ENCODE measurements at regions not wholly inside any gene's neighbourhood (a gene's known extent, or its start where the extent isn't known, plus 50 kb on each side); places are given as distances from the start of the nearest gene placed in this dataset.
"Not testable (repeated sequence)": the region's sequence is repeated elsewhere in the genome, so short reads cannot be mapped to it uniquely, and the experiment has no call there.

DNA sequence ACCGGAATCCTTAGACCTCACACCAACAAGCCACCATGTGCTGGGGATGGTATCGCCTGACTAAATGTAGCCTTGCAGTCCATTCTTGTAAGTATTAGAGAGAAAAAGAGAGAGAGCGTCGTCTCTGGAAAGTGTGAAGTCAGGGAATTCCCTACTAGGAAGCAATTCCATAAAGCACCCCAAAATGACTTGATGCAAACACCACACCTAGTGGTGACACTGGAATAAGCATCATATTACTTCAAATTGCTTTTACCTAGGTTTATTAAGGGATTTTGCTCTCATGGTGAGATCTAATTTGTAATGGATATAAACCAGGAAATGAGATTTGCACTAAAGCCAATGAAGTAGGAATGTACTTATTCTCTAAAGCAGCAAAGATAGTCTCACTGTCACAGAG lies 111.4 kb upstream of the METTL9 start:
- DNase-seq (ENCODE audit: low spot score), result not testable (repeated sequence)

DNA sequence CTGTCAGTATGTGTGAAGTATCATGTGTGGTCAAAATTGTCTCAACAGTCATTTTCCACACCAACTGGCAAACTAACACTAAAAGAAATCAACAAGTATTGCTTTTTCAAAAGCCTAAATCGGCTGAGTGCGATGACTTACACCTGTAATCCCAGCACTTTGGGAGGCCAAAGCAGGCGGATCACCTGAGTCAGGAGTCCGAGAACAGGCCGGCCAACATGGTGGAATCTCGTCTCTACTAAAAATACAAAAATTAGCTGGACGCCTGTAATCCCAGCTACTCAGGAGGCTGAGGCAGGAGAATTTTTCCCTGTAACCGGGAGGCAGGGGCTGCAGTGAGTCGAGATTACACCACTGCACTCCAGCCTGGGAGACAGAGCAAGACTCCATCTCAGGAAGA lies 100.3 kb upstream of the METTL9 start:
- DNase-seq (ENCODE audit: low spot score), result not testable (repeated sequence)

DNA sequence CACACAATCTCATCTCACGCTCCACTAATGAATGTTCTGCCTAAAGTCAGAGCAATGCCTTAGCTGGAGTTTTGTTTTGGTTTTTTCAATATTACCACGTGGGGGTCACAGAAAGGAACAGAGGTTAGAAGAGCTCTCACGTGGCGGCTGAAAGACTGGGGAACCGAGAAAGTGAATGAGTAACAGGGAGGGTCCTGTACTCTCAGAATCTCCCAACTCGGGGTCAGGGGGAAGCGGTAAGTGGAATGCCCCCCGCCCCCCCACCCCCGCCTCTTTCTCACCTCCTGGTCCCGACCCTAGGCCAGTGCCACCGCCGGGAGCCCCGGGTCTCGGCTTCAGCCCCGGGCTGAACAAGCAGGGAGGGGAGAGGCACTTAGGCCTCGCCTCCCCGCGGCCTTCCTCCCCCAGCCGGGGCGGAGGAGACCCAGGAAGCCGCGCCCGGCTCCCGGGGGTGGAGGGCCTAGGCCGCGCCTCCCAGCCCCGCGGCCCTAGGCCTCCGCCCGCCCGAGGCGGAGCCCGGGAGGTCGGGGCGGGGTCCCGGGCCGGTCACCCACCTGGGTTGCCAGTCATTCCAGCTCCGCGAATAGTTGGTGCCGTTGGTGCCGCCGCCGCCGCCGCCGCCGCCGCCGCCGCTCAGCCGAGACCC lies 98.0 kb upstream of the METTL9 start:
- DNase-seq (ENCODE audit: low spot score), result peak; percentile 52

DNA sequence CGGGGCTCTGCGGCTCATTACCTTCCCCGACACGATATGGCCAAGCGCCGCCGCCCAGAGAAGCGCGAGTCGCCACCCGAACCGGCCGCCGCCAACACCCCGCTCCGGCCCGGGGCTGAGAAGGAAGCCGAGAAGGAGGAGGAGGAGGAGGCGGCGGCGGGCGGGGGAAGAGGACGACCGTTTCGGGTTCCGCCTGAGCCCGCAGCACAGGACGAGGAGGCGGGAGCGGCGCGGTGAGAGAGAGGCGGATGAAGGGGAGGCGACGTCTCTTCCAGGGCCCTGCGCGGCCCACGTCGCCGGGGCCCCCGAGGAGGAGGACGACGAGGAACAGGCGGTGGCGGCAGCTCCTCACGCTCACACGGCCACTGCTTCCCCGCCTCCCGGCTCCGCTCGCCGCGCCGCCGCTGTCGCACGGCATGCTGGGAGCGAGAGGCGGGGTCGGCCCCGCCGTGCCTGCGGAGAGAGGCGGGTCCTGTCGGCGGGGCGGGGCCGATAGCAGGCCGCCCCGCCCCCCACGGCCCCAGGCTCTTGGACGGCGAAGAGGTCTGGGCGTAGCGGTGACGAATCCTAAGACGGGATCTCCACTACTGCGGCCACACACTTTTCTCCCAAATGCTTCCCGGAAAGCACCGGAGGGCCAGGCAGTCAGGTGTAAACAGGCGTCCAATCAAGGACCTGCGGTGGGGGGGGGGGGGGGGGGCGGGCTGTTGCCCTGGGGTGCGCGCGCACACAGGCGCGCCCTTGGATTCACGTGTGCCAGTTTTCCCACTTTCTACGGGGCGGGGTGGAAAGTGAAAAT lies 97.3 kb upstream of the METTL9 start:
- DNase-seq (ENCODE audit: low spot score), result peak; percentile 95

DNA sequence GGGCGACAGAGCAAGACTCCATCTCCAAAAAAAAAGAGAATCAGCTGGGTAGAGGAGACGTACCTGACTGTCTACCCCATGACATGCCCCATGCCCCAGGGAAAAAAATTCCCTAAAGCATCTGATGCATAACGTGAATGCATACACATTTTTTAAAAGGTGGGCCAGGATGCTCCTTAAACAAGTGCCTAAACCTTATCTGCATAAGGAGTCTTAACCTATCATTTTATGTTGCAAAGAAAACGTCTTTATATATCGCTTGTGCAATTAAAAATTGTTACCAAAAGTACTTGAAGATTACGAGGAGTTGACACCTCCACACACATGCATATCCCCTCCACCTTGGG lies 95.8 kb upstream of the METTL9 start:
- DNase-seq (ENCODE audit: low spot score), result not testable (repeated sequence)

DNA sequence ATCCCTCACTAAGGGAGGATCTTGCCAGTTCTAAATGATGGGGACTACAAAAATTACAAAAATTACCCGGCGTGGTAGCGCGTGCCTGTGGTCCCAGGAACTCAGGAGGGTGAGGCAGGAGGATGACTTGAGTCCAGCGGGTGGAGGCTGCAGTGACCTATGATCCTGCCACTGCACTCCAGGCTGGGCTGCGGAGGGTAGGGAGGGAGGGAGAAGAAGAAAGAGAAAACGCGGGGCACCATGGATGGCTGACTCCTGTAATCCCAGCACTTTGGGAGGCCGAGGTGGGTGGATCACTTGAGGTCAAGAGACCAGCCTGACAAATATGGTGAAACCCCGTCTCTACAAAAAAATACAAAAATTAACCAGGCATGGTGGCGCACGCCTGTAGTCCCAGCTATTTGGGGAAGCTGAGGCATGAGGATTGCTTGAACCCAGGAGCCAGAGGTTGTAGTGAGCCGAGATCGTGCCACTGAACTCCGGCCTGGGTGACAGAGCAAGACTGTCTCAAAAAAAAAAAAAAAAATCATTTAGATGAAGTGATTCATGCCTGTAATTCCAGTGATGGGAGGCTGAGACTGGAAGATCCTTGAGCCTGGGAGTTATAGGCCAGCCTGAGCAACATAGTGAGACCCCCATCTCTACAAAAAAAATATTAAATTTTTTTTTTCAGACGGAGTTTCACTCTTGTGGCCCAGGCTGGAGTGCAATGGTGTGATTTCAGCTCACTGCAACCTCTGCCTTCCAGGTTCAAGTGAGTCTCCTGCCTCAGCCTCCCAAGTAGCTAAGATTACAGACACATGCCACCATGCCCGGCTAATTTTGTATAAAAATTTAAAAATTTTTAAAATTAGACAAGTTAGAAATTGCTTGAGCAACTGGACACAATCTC lies 95.2 kb upstream of the METTL9 start:
- DNase-seq (ENCODE audit: low spot score), result not testable (repeated sequence)

DNA sequence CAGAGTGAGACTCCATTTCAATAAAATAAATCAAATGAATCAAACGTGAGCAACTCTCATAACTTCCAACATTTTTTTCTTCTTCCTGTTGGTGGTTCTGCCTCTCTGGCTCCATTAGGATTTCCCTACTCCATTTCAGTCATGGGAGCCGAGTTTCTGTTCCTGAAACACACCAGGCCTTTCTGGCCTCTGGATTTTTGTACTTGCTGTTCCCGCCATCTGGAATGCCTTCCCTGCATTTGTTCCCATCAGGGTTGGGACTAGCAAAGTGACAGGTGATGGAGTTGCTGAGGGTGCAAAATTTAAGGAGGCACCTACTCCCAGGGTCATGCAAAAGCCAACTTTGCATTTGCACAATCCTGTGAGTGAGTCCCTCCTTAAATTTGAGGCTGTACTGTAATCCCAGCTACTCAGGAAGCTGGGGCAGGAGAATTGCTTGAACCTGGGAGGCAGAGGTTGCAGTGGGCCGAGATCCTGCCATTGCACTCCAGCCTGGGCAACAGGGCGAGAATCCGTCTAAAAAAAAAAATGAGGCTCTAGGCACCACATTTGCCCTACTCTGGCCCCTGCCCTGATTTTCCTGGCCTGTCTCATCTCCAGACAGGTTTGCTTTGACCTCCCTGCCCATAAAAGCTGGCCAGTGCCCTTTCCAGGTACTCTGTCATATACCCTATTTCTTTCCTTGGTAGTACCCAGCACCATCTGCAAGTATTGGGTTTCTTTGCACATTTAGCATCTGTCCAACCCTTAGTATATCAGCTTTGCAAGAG lies 93.4 kb upstream of the METTL9 start:
- DNase-seq (ENCODE audit: low spot score), result not testable (repeated sequence)

DNA sequence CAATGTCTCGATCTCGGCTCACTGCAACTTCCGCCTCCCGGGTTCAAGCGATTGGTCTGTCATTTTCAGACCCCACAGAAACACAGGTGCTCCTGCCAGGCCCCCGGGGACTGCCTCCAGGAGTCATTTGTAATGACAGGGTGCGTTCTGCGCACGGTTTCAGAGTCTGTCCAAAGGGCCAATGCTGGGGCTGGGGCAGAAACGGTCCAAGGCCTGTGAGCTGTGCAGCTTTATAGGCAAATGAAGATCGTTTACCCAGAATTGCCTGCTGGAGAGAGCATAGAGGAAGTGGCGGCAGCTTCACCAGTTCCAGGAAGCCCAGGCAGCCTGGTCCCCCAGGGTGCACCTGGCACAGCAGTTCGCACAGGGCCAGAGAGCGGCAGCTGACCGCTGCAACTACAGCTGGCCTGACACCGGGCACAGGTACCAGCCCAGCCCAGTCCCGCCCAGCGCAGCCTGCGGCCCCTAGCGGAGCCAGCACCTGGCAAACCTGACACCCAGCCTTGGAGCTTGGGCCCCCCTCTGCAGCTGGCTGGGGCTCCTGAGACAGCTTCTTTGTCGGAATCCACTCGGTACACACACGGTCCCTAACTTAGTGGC lies 92.4 kb upstream of the METTL9 start:
- DNase-seq (ENCODE audit: low spot score), result not testable (repeated sequence)

DNA sequence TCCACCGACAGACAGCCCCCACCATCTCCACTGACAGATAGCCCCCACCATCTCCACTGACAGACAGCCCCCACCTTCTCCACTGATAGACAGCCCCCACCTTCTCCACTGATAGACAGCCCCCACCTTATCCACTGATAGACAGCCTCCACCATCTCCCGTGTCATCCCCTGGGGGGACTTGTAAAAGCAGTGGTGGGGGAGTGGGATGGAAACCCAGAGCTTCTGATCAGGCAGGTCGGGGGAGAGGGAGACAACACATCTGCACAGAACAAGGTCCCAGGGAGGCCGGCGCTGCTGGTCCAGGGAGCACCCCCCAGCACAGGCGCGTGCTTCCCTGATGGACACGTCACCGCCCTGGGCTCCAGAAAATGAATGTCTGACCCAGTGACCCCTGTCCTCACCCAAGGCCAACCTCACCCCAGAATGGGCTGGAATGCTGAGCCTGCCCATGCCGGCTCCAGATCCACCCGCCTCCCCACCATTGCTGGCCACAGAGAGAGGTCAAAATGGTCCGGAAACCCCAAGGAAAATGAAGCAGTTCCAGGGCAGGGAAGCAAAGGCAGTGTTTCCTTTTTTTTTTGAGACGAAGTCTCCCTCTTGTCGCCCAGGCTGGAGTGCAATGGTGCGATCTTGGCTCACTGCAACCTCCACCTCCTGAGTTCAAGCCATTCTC lies 91.6 kb upstream of the METTL9 start:
- not testable (repeated sequence) for DNase-seq (ENCODE audit: low spot score)

DNA sequence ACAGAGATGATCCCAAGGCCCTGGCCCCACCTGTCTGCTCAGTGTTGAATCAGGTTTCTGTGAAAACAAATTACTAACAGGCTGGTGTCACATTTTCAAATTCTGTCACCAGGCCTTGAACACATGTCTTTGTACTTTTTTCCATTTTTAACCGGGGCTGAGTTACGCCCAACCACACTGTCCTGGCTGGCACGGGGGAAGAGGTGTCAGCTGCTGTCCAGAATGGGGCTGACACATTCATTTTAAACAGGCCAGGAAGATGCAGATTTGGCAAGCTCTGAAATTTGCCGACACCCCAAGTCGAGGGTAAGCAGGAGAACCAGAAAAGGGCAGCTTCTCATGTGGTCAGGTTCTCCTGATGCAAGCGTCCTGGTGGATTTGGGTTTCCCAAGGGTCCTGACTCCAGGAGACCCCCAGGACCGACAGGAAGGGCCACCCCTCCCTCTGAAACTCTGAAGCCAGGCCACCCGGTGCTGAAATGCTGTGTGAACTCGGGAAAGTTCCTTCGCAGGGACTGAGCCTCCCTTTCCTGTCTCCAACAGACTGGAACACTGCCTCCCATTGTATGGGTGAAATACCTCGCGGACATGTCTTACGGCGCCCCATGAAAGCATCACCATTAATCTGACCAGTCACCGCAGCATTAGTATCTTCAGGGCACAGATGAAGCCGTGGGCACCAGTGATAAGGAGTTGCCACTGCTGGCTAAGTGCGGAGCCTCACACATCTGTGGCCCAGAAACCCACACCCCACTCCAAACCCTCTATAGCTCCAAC lies 90.5 kb upstream of the METTL9 start:
- DNase-seq (ENCODE audit: low spot score), result not testable (repeated sequence)

DNA sequence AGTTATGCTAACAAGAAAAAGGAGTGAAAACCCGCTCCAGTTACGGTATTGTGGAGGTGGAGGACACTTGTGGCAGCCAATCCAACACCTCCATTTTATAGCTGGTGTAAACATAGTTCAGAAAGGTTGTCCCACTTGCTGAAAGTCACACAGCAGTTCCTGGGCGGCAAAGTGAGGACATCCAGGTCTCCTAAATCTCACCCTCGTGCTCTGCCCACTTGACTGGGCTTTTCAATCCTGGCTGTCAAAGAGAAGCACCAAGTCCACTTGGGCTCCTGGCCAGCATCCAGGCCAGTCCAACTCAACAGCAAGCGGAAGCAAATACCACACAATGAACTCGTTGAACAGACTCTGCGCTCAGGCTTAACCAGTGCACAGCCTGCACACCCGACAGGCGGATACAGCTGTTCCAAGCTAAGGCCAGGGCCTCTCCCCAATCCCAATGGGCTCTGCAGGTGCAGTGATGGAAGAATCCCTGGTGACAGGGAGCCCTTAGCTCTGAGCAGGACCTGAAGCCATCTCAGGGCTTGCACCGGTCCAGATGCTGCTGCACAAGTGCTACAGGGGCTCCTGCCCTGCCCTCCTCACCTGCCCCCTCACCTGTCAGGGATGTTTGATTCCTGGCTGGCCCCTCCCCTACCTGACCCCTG lies 89.8 kb upstream of the METTL9 start:
- not testable (repeated sequence) for DNase-seq (ENCODE audit: low spot score)

DNA sequence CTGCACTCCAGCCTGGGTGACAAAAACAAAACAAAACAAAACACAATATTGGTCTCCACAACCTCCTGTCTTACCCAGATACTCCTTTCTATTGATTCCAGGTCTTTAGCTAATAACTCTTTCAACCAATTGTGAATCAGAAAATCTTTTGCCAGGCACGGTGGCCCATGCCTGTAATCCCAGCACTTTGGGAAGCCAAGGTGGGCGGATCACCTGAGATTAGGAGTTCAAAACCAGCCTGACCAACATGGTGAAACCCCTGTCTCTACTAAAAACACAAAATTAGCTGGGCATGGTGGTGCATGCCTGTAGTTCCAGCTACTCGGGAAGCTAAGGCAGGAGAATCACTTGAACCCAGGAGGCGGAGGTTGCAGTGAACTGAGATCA lies 88.5 kb upstream of the METTL9 start:
- DNase-seq (ENCODE audit: low spot score), result not testable (repeated sequence)

DNA sequence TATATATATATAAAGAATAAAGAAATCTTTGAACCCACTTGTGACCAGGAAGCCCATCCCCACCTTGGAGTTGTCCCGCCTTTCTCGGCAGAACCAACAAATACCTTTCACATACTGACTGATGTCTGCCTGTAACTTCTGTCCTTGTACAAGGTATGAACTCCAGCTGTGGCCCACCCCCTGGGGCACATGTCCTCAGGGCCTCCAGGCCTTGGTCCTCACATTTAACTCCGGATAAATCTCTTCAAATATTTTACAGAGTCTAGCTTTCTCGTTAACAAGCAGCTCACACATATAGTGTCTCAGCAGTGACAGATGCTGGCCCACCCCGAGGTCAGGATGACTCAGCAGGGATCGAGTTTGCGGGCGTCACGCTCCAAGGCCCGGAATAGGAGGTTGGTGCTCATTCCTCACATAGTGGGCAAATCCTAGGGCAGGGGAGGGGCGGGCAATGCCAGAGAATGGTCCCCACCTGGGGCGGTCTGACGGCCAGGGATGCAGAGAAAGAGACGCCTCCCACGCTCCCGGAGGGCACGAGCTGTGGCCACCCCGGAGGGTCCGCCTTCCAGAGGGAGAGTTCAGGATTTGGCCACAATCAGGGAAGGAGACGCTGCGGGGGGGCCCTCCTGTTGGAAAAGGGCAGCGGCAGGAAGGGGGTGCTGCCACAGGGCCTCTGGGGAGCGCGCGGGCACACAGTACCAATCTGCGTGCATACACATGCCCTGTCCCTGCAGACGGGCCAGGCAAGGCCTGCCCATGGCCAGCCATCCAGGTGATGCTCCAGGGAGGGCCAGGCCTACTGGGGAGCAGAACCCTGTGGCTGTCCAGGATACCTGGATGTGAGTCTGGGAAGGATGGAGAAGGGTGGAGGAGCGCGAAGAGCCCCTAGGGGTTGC lies 87.8 kb upstream of the METTL9 start:
- DNase-seq (ENCODE audit: low spot score), result not testable (repeated sequence)

DNA sequence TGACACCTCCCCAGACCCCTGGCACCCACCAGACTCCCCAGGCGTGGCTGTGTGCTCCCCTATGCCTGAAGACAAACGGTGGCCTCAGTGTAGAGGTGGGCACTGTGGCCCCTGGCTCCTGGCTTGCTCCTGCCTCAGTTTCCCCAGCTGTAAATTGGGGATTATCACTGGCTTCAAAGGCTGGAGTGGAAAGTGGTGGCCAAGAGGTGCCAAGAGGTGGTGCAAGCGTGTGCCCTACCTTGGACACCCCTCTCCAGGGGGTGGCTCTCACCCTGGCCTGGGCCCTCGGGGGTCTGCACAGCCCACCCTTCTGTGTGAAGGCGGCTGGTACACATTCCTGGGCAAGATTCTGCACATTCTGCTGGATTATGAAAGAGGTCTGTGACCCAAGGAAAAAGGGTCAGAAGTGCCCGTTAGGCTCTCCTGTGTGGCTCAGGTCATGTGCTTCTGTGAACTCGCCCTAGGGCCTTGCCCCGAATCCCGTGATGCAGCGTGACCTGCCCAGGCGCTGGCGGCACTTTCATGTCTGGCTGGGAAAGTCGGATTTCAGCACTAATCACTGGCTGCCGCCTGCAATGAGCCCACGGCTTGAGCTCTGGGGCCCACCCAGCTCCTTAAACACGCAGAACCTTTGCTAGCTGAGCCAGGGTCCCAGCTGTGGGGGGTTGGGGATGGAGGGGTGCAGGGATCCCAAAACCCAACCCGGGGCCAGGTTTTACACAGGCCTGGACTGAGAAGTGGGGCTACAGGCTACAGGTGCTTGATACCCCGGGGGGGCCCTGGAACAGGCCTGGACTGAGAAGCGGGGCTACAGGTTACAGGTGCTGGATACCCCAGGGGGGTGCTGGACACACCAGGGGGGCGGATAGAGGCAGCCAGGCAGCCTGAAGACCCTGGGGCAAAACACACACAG lies 86.8 kb upstream of the METTL9 start:
- not testable (repeated sequence) for DNase-seq (ENCODE audit: low spot score)

DNA sequence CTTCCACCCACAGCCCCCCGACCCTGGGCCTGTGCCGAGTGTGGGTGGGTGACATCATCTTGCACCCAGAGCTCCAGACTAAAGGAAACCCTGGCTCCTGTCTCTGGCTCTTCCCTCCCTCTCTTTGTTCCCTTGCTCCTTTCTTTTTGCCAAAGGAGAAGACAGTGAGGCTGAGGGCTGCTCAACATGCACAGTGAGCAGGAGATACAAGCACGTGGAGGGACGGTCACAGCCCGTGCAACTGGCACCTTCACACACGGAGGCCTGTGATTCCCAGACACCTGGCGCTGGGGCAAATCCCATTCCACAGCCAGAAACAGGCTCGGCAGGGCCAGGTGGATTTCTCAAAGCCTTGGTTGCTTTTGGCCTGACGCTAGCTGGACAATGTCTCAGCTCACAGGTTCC lies 86.0 kb upstream of the METTL9 start:
- not testable (repeated sequence) for DNase-seq (ENCODE audit: low spot score)

DNA sequence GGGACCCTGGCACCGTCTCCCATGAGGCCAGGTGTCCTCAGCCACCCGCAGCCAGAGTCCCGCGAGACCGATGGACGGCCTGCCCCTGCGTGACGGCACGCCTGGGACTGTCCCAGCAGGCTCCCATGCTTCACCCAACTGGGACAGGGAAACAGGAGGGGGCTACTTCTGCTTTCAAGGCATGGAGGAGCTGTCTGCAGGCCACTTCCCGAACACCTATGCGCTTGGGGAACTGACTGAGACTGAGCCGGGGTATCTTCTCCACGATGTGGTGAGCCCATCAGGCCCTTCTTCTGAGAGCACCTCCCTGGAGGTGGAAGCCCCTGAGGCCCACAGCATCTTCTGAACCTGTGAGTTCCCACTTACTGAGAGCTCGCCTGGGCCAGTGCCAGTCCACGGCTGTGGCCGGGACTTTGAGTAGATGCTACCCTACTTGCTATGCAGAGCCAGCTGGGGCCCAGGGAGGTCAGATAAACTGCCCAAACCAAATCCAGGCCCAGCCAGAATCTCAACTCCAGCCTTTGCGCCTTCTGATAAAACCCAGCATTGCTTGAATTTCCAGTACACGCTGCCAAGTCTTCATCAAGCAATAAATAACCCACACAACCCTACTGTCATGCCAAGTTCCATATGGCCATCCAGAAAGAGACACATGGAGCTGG lies 85.4 kb upstream of the METTL9 start:
- not testable (repeated sequence) for DNase-seq (ENCODE audit: low spot score)

DNA sequence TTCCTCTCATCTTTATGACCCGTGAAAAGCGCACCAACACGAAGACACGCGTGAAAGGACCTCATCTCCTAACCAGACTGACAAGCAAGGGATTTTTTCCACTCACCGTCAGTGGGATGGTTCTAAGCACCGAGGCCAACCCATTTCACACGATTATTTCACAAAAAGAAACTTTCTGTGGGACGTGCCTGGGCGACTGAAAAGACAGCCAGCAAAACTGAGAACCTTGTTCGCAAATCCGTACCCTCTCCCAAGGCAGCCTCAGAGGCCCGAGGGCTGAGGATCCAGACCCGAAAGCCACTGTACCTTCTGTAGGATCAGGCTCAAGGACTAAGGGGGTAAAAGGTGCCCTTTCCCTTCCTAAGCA lies 84.9 kb upstream of the METTL9 start:
- DNase-seq (ENCODE audit: low spot score), result not testable (repeated sequence)
